GM10266 (cell line): ENCODE measurements at regions not wholly inside any gene's neighbourhood (a gene's known extent, or its start where the extent isn't known, plus 50 kb on each side); places are given as distances from the start of the nearest gene placed in this dataset.

Experiments used
- DNase-seq: peaks from one replicate; pipeline ENCODE4 v3.0.0; 2012; ENCODE audit errors: extremely low spot score
- TF ChIP-seq, protein P1 (sequence below): IDR thresholded peaks from 2 replicates; pipeline ENCODE4 v1.5.1; 2012; ENCODE audit warnings: mild to moderate bottlenecking, low read depth; ENCODE audit not compliant: control insufficient read depth, insufficient read depth; ENCODE audit errors: missing control alignments

DNA sequence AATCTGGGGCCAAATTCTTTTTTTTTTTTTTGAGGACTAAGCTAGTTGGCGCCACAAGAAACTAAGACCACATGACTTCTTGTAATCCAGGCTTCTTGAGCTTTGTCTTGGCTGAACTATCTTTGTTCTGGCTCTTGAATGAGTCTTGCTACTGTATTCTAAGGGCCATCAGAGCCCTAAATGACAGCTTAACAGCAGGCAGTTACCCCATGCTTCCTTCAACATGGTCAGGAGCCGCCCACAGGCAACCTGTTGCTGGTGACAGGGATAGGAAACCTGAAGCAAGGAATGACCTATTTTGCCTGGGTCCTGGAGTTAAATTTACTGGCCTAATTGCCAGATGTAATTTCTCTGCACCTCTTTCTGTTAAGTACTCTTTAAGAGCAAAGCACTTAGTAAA is 188.2 kb upstream of the PLXNA2 start:
- no peak for DNase-seq
- TF ChIP-seq, protein P1, sequence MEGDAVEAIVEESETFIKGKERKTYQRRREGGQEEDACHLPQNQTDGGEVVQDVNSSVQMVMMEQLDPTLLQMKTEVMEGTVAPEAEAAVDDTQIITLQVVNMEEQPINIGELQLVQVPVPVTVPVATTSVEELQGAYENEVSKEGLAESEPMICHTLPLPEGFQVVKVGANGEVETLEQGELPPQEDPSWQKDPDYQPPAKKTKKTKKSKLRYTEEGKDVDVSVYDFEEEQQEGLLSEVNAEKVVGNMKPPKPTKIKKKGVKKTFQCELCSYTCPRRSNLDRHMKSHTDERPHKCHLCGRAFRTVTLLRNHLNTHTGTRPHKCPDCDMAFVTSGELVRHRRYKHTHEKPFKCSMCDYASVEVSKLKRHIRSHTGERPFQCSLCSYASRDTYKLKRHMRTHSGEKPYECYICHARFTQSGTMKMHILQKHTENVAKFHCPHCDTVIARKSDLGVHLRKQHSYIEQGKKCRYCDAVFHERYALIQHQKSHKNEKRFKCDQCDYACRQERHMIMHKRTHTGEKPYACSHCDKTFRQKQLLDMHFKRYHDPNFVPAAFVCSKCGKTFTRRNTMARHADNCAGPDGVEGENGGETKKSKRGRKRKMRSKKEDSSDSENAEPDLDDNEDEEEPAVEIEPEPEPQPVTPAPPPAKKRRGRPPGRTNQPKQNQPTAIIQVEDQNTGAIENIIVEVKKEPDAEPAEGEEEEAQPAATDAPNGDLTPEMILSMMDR, result no peak

DNA sequence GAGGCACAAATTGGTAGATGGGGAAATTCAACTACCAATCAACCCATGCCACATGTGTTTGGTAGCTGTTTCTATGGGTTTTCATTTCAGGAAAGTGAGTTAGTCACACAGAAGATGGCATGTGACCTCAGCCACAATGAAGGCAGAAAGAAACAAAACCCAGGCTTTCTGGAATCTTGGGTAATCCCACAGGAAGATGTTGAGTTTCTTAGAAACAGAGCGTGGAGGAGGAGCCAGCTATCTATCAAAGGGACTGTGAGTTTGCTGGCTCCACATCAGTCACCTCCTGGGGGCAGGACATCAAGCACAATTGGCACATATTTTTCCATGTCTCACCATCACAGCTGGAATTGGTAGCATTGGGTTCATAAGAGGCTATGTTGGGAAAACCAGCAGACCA is 188.9 kb upstream of the PLXNA2 start:
- TF ChIP-seq, protein P1, result no peak
- no peak for DNase-seq

GRCh38 chr1:208433971-208434370 is 189.8 kb upstream of the PLXNA2 start:
- TF ChIP-seq, protein P1, result no peak
- DNase-seq, result no peak

- no peak for DNase-seq
- TF ChIP-seq, protein P1, result no peak
Measured at GRCh38 chr1:208437401-208437800, 193.2 kb upstream of the PLXNA2 start.

- DNase-seq, result no peak
- TF ChIP-seq, protein P1, result no peak
Measured at GRCh38 chr1:208438112-208438699, 194.0 kb upstream of the PLXNA2 start.

- DNase-seq, result no peak
- TF ChIP-seq, protein P1, result no peak
Measured at GRCh38 chr1:208445758-208446203, 201.6 kb upstream of the PLXNA2 start.

GRCh38 chr1:208446271-208446691 is 202.1 kb upstream of the PLXNA2 start:
- TF ChIP-seq, protein P1, result no peak
- DNase-seq, result no peak
